DOHH2 (cell line): ENCODE measurements at regions not wholly inside any gene's neighbourhood (a gene's known extent, or its start where the extent isn't known, plus 50 kb on each side); places are given as distances from the start of the nearest gene placed in this dataset.

Experiments
- EZH2phosphoT487 ChIP-seq: fragments of 200-600 bp; sonication (generic); IDR thresholded peaks from 2 replicates; pipeline ENCODE4 v1.6.1; 2017; ENCODE audit warnings: borderline replicate concordance, mild to moderate bottlenecking, antibody characterized with exemption, low read length, moderate library complexity, mixed read lengths
- TF ChIP-seq, protein P1 (sequence below): fragments of 200-600 bp; sonication (generic); IDR thresholded peaks from one replicate; pipeline ENCODE4 v1.5.1; 2014; ENCODE audit warnings: antibody characterized with exemption, mild to moderate bottlenecking, low read depth, low read length; ENCODE audit not compliant: poor library complexity, severe bottlenecking

GRCh38 chr1:58907398-58907797 lies 123.6 kb upstream of the JUN start:
- TF ChIP-seq, protein P1, sequence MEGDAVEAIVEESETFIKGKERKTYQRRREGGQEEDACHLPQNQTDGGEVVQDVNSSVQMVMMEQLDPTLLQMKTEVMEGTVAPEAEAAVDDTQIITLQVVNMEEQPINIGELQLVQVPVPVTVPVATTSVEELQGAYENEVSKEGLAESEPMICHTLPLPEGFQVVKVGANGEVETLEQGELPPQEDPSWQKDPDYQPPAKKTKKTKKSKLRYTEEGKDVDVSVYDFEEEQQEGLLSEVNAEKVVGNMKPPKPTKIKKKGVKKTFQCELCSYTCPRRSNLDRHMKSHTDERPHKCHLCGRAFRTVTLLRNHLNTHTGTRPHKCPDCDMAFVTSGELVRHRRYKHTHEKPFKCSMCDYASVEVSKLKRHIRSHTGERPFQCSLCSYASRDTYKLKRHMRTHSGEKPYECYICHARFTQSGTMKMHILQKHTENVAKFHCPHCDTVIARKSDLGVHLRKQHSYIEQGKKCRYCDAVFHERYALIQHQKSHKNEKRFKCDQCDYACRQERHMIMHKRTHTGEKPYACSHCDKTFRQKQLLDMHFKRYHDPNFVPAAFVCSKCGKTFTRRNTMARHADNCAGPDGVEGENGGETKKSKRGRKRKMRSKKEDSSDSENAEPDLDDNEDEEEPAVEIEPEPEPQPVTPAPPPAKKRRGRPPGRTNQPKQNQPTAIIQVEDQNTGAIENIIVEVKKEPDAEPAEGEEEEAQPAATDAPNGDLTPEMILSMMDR: no peak
- no peak for TF ChIP-seq EZH2phosphoT487
